ENCODE measurements at regions not wholly inside any gene's neighbourhood (a gene's known extent, or its start where the extent isn't known, plus 50 kb on each side); places are given as distances from the start of the nearest gene placed in this dataset.

DNA sequence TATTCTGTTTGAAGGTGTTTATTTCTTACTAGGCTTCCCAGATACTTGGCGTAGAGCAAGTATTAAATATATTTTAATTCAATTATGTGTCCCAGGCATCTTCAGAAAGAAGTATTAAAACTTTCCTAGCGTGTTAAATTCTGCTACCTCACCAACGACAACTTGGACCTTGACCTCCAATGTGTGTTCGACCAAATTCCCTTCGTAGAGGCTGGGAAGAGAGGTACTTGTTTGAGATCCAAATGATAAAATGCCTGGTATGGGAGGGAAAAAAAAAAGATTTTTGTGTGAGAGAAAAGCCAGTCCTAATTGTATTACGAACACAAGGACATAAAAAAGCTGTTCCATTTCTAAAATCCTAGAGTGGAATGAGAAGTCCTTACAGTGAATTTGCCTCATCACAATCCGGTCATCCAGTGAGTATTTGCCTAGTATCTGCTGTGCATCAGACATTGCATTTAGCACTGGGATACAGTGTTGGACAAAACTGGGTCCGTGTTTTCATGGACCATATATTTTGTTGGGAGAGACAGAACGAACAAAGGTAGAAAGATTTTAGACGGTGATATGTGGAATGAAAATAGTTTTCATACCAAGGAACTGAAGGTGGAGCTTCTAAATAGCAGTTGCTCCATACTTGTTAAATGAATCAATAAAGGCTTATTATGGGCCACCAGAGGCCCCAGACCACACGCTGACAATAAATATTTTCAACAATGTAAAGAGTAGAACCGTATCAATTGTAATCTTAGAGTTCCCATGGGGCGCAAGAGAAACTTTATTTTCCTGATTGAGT is 103.1 kb downstream of the KIF4B start:
- H3K4me3 ChIP-seq: no peak overlapping the region
- H3K36me3 ChIP-seq (ENCODE audit: low read depth): no peaks in the 10 kb centered on the region
- H3K4me1 ChIP-seq (ENCODE audit: low read depth): no peaks in the 10 kb centered on the region
- no peaks in the 10 kb centered on the region for H3K9me3 ChIP-seq
- TF ChIP-seq, protein P1, sequence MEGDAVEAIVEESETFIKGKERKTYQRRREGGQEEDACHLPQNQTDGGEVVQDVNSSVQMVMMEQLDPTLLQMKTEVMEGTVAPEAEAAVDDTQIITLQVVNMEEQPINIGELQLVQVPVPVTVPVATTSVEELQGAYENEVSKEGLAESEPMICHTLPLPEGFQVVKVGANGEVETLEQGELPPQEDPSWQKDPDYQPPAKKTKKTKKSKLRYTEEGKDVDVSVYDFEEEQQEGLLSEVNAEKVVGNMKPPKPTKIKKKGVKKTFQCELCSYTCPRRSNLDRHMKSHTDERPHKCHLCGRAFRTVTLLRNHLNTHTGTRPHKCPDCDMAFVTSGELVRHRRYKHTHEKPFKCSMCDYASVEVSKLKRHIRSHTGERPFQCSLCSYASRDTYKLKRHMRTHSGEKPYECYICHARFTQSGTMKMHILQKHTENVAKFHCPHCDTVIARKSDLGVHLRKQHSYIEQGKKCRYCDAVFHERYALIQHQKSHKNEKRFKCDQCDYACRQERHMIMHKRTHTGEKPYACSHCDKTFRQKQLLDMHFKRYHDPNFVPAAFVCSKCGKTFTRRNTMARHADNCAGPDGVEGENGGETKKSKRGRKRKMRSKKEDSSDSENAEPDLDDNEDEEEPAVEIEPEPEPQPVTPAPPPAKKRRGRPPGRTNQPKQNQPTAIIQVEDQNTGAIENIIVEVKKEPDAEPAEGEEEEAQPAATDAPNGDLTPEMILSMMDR (IDR thresholded peaks at IDR 0.05): no peak
- intact Hi-C loops (cut with DNase I, micrococcal nuclease): no loop called here
- ATAC-seq: no peak
- DNase-seq: no peak

DNA sequence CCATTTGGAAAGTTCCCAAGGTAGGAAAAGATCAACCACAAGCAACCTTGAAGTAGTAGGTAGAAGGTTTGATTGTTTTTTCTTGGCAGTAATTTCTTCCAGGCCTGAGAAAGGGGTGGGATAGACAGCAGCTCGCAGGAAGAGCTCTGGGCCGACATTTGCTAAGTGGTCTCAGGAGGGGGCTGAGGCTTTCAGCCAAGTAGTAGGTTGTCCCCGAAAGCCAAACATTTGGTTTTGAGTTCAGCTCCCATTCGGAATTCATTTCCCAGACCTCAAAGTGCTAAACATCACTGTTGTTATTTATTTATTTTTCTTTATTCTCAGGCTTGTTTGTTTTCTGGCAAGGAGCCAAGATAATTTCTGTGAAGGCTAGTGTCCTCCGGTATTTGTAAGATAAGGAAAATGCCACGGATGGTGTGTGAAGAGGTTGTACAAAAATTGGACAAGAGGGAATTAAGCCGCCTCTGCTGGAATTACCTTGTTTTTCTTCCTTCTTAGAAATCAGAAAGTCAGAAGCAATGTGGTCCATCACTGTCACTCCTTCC is 112.1 kb downstream of the KIF4B start:
- no peaks in the 10 kb centered on the region for H3K36me3 ChIP-seq (ENCODE audit: low read depth)
- no peak overlapping the region for H3K4me3 ChIP-seq
- no peaks in the 10 kb centered on the region for H3K4me1 ChIP-seq (ENCODE audit: low read depth)
- TF ChIP-seq, protein P1 (IDR thresholded peaks at IDR 0.05): no peak
- ATAC-seq (no peak), DNase-seq (no peak)
- intact Hi-C loops (cut with DNase I, micrococcal nuclease): no loop called here
- no peaks in the 10 kb centered on the region for H3K9me3 ChIP-seq

DNA sequence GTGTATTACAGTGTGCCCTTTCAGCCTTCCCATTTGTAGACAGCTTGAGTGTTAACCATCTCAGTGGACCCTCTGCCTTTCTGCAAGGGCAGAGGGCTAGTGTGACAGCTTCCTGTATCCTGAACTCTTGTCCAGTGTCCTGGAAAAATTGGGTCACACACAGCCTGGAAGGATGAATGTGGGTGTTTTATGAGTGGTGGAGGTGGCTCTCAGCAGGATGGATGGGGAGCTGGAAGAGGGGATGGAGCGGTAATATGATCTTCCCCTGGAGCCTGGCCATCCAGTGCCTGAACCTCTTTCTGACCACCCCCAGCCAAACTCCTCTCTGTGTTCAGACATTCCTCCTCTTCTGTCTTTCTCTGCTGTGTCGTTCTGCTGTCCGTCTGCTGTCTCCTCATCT is 113.0 kb downstream of the KIF4B start:
- Histone ChIP-seq H3K4me1 (ENCODE audit: low read depth) (no peaks in the 10 kb centered on the region), H3K4me3 (no peak overlapping the region), H3K36me3 (ENCODE audit: low read depth) (no peaks in the 10 kb centered on the region), H3K9me3 (no peaks in the 10 kb centered on the region)
- intact Hi-C loops (cut with DNase I, micrococcal nuclease): no loop called here
- no peak for ATAC-seq
- TF ChIP-seq, protein P1 (IDR thresholded peaks at IDR 0.05): no peak
- no peak for DNase-seq

DNA sequence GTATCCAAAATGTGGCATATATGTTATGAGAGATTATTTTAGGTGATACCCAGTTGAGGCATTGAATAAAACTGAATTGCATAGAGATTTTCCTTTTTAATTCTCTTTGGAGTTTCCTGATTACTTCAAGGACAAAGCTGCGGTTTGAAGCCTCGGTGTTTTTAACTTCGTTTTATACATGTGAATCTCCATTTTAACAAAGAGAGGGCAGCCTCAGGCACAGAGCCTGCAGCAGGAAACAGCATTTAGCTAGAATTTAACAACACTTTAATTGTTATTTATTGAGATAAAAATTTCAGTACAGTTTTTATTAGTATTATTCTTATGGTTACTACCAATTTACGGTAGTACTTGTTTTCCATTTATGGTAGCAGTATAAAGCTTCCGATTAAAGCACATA is 114.0 kb downstream of the KIF4B start:
- TF ChIP-seq, protein P1 (IDR thresholded peaks at IDR 0.05): no peak
- DNase-seq: no peak
- Histone ChIP-seq H3K9me3 (no peaks in the 10 kb centered on the region), H3K4me1 (ENCODE audit: low read depth) (no peaks in the 10 kb centered on the region), H3K4me3 (no peak overlapping the region), H3K36me3 (ENCODE audit: low read depth) (no peaks in the 10 kb centered on the region)
- ATAC-seq: no peak
- intact Hi-C loops (cut with DNase I, micrococcal nuclease): no loop called here

DNA sequence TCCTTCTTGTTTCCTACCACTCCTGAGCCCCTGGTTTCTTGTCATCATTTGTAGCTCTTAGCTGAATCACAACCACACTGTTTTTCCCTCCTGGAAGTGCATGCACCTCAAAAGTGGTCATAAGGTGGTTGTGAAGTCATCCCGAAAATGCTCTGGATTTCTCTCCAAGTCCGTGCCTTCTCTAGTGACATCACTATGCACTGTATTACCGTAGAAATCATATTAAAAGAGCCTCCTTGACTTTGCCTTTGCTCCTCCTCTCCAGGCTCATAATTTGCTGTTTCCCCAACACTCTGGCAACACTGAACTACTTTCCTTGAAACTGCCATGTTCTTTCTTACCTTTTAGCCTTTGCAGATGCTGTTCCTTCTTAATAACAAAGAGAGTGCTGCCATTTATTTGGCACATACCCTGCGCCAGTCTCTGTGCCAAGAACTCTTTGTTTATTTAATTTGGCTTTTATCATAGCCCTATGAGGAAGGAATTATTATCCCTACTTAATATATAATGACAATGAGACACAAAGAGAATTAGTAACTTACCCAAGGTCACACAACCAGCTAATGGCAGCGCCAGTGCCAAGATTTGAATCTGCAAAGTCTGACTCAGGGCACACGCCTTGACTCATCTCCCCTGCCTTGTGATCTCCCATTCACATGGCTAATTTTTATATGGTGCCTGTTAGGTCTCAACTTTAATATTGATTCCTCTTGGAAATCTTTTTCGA is 115.4 kb downstream of the KIF4B start:
- ATAC-seq (no peak), DNase-seq (no peak)
- Histone ChIP-seq H3K4me3 (no peak overlapping the region), H3K4me1 (ENCODE audit: low read depth) (no peaks in the 10 kb centered on the region), H3K36me3 (ENCODE audit: low read depth) (no peaks in the 10 kb centered on the region), H3K9me3 (no peaks in the 10 kb centered on the region)
- intact Hi-C loops (cut with DNase I, micrococcal nuclease): no loop called here
- TF ChIP-seq, protein P1 (IDR thresholded peaks at IDR 0.05): no peak

All from mucosa of descending colon (tissue), 3 donors.